Endothelial cell of umbilical vein (primary cell): ENCODE measurements at regions not wholly inside any gene's neighbourhood (a gene's known extent, or its start where the extent isn't known, plus 50 kb on each side); places are given as distances from the start of the nearest gene placed in this dataset.
A peak's percentile ranks its signal among the peaks of the same experiment; 100 is the strongest.

Source experiments
- BruUV-seq: library from RNA; stranded (reverse); fragments of 400-500 nt; replicated peaks from 2 replicates; lab custom pipeline; 2021; lab: Mats Ljungman, UMichigan
- CTCF ChIA-PET: fragments of 300-600, 350-600 bp; sonication (Branson Sonifier 250); formaldehyde crosslinking; loops from one replicate; lab custom pipeline; 2021; ENCODE audit warnings: antibody characterized with exemption, inconsistent platforms; lab: Charles Lee
- POLR2A ChIA-PET: fragments of 300-600, 350-600 bp; sonication (Branson Sonifier 250); formaldehyde crosslinking; loops from one replicate; lab custom pipeline; 2021; ENCODE audit warnings: antibody characterized with exemption, inconsistent platforms; lab: Charles Lee
- DNase-seq: peaks from one replicate; pipeline ENCODE4 v3.0.0-alpha.2; 2011; ENCODE audit warnings: low read depth, low spot score
- FAIRE-seq: peaks from 2 replicates; lab custom pipeline; 2011; peaks lifted over from hg19 to GRCh38; lab: Jason Lieb, UNC
- H2AFZ ChIP-seq: 2 replicates; pipeline ENCODE4 v1.6.0; 2012; ENCODE audit warnings: low read depth, low read length, control low read depth, inconsistent platforms
- H3K27ac ChIP-seq: 2 replicates; pipeline ENCODE4 v1.5.1; 2011; ENCODE audit warnings: low read depth, mild to moderate bottlenecking, control low read depth, low read length, moderate library complexity; ENCODE audit not compliant: insufficient read depth
- H3K27me3 ChIP-seq, 2 experiments: 2 replicates each; pipeline versions ENCODE4 v1.6.0 to v1.6.1; 2011; ENCODE audit warnings: low read length in 2 of 2, mixed read lengths in 1 of 2; ENCODE audit not compliant: control insufficient read depth in 2 of 2, insufficient read depth in 2 of 2
- H3K36me3 ChIP-seq, 2 experiments: 2 replicates in 1 of 2; 3 replicates in 1 of 2; pipeline ENCODE4 v1.5.1; 2011; ENCODE audit warnings: low read length in 2 of 2, mild to moderate bottlenecking in 1 of 2, moderate library complexity in 1 of 2; ENCODE audit not compliant: control insufficient read depth in 2 of 2, insufficient read depth in 2 of 2; ENCODE audit errors: extremely low read depth in 1 of 2
- H3K4me1 ChIP-seq: 3 replicates; pipeline ENCODE4 v1.5.1; 2011; ENCODE audit warnings: mild to moderate bottlenecking, low read length; ENCODE audit not compliant: control insufficient read depth, insufficient read depth; ENCODE audit errors: extremely low read depth
- H3K4me2 ChIP-seq: 2 replicates; pipeline ENCODE4 v1.6.1; 2011; ENCODE audit warnings: low read length, control low read depth, mixed read lengths; ENCODE audit not compliant: insufficient read depth
- H3K4me3 ChIP-seq, 3 experiments: fragments of 200-600 bp in 1 of 3; sonication (generic), shearing (Covaris generic) in 1 of 3; replicated peaks in 1 of 3; 2 replicates each; pipeline ENCODE4 v1.5.1; 2011 to 2016; ENCODE audit warnings: control low read depth in 3 of 3, low read length in 3 of 3, mild to moderate bottlenecking in 2 of 3, inconsistent platforms in 1 of 3, low read depth in 1 of 3, moderate library complexity in 1 of 3; ENCODE audit not compliant: insufficient read depth in 1 of 3
- H3K79me2 ChIP-seq: 2 replicates; pipeline ENCODE4 v1.6.0; 2012; ENCODE audit warnings: low read length, inconsistent platforms; ENCODE audit not compliant: control insufficient read depth, insufficient read depth
- H3K9ac ChIP-seq: replicated peaks from 2 replicates; pipeline ENCODE3; 2011; ENCODE audit warnings: low read length, control low read depth; ENCODE audit not compliant: insufficient read depth; ENCODE audit errors: extremely low read depth
- H3K9me1 ChIP-seq: replicated peaks from 3 replicates; pipeline ENCODE4 v1.6.0; 2011; ENCODE audit warnings: mild to moderate bottlenecking, low read length; ENCODE audit not compliant: control insufficient read depth, insufficient read depth; ENCODE audit errors: extremely low read depth
- H3K9me3 ChIP-seq: replicated peaks from 2 replicates; pipeline ENCODE4 v1.5.1; 2012; ENCODE audit warnings: low read length, inconsistent platforms; ENCODE audit not compliant: control insufficient read depth, insufficient read depth
- H4K20me1 ChIP-seq: replicated peaks from 2 replicates; pipeline ENCODE3; 2011; ENCODE audit warnings: mild to moderate bottlenecking, low read length; ENCODE audit not compliant: control insufficient read depth, insufficient read depth; ENCODE audit errors: extremely low read depth
- CTCF ChIP-seq, 2 donors: IDR thresholded peaks; 1 replicate in 1 of 2; 2 replicates in 1 of 2; pipeline ENCODE4 v1.5.1; 2011; ENCODE audit warnings: low read length in 2 of 2, mild to moderate bottlenecking in 2 of 2, moderate library complexity in 2 of 2, control low read depth in 1 of 2, inconsistent platforms in 1 of 2, low read depth in 1 of 2; ENCODE audit not compliant: insufficient read depth in 1 of 2; ENCODE audit errors: extremely low read depth in 1 of 2
- EZH2 ChIP-seq: IDR thresholded peaks from 2 replicates; pipeline ENCODE4 v1.6.1; 2012; ENCODE audit warnings: borderline replicate concordance, low read depth, mild to moderate bottlenecking, moderate library complexity, low read length, inconsistent platforms; ENCODE audit not compliant: severe bottlenecking
- FOS ChIP-seq: IDR thresholded peaks from 2 replicates; pipeline ENCODE4 v1.6.1; 2011; ENCODE audit warnings: mild to moderate bottlenecking, low read length, moderate library complexity, borderline replicate concordance; ENCODE audit not compliant: insufficient read depth
- GATA2 ChIP-seq: IDR thresholded peaks from 2 replicates; pipeline ENCODE4 v1.7.0; 2011; ENCODE audit warnings: low read depth, mild to moderate bottlenecking, moderate library complexity, mixed read lengths, low read length; ENCODE audit not compliant: insufficient read length, insufficient read depth
- JUN ChIP-seq: IDR thresholded peaks from 2 replicates; pipeline ENCODE4 v1.6.1; 2011; ENCODE audit warnings: borderline replicate concordance, low read depth; ENCODE audit not compliant: insufficient read length, insufficient read depth
- MAX ChIP-seq: IDR thresholded peaks from 2 replicates; pipeline ENCODE4 v1.6.1; 2011; ENCODE audit not compliant: insufficient read depth, insufficient read length
- MYC ChIP-seq: IDR thresholded peaks from one replicate; pipeline ENCODE4 v1.6.1; 2011; ENCODE audit warnings: mild to moderate bottlenecking, low read depth, low read length
- POLR2A ChIP-seq: IDR thresholded peaks from 2 replicates; pipeline ENCODE4 v1.6.1; 2012; ENCODE audit warnings: low read depth, mild to moderate bottlenecking, control low read depth, low read length
- POLR2AphosphoS5 ChIP-seq: IDR thresholded peaks from 2 replicates; pipeline ENCODE4 v1.6.1; 2012; ENCODE audit warnings: low read depth, mild to moderate bottlenecking, control low read depth, low read length, moderate library complexity; ENCODE audit not compliant: insufficient read depth
- dilution Hi-C: fragments of 300-500 bp; cut with MboI; formaldehyde crosslinking; loops from one replicate; pipeline ENCODE4 v1.15.0; 2019; ENCODE audit warnings: low sequenced_read_pairs; ENCODE audit not compliant: extremely low pct_ligation_motif_present
- intact Hi-C: fragments of 100-400 bp; cut with micrococcal nuclease; formaldehyde crosslinking; loops from one replicate; pipeline ENCODE4 v1.10.0; 2022

- Histone ChIP-seq H3K4me2 (no peak overlapping the region), H3K9me1 (no peaks in the 10 kb centered on the region), H3K4me1 (peaks cover 15% of the 10 kb centered on the region), H3K9ac (no peak overlapping the region), H2AFZ (no peak overlapping the region), H3K79me2 (no peaks in the 10 kb centered on the region), H3K27ac (no peak overlapping the region), H3K27me3 (no peaks in the 10 kb centered on the region), H3K4me3 (no peak overlapping the region), H4K20me1 (no peaks in the 10 kb centered on the region), H3K36me3 (no peaks in the 10 kb centered on the region), H3K9me3 (no peaks in the 10 kb centered on the region)
- BruUV-seq: no TSS peak
- CTCF ChIA-PET: no interaction called here
- no peak for FAIRE-seq
- intact Hi-C loops: loop anchor here (5.0 kb wide), 1 partner anchor 159 kb away; no protein-coding TSS in a partner anchor
- POLR2A ChIA-PET: no interaction called here
- dilution Hi-C loops: no loop called here
- no peak for DNase-seq
- no peak for TF ChIP-seq EZH2
- no peak for TF ChIP-seq MAX
Measured at GRCh38 chr13:74732736-74733385, 598.7 kb upstream of the KLF12 start.

- Histone ChIP-seq H4K20me1 (no peaks in the 10 kb centered on the region), H2AFZ (no peak overlapping the region), H3K9ac (no peak overlapping the region), H3K79me2 (no peaks in the 10 kb centered on the region), H3K27ac (peak overlapping the region; percentile 8), H3K36me3 (no peaks in the 10 kb centered on the region), H3K4me1 (peaks cover 15% of the 10 kb centered on the region), H3K27me3 (no peaks in the 10 kb centered on the region), H3K4me3 (no peak overlapping the region), H3K9me1 (no peaks in the 10 kb centered on the region), H3K4me2 (no peak overlapping the region), H3K9me3 (no peaks in the 10 kb centered on the region)
- dilution Hi-C loops: no loop called here
- POLR2A ChIA-PET: no interaction called here
- TF ChIP-seq GATA2 (no peak), JUN (no peak), MAX (no peak), CTCF (IDR thresholded peaks at IDR 0.05; ENCODE audit: extremely low read depth in 1 of 2, insufficient read depth in 1 of 2, low read depth in 1 of 2, low read length in 2 of 2) (no peak), POLR2AphosphoS5 (no peak), FOS (no peak), EZH2 (no peak), POLR2A (no peak), MYC (no peak)
- CTCF ChIA-PET: interaction anchor here (2.0 kb wide), 1 partner anchor 488 kb away, joined by 8 read pairs; no protein-coding TSS in a partner anchor
- no peak for DNase-seq
- BruUV-seq: no TSS peak
- intact Hi-C loops: loop anchor here (1.0 to 5.0 kb wide), 3 partner anchors 43 to 451 kb away; no protein-coding TSS in a partner anchor
- FAIRE-seq: no peak
Measured at GRCh38 chr13:74731731-74732130, 597.5 kb upstream of the KLF12 start.
